Right lobe of liver (tissue), 4 donors: ENCODE measurements at regions not wholly inside any gene's neighbourhood (a gene's known extent, or its start where the extent isn't known, plus 50 kb on each side); places are given as distances from the start of the nearest gene placed in this dataset.

Experiments
- CTCF ChIP-seq, 4 donors: fragments of 200-600 bp in 3 of 4; fragments of 450-650 bp in 1 of 4; IDR thresholded peaks; one replicate each; pipeline versions ENCODE4 v1.5.1 to v1.8.0; 2016 to 2022; ENCODE audit warnings: antibody characterized with exemption in 4 of 4, mild to moderate bottlenecking in 2 of 4
- POLR2A ChIP-seq: fragments of 450-650 bp; IDR thresholded peaks from one replicate; pipeline ENCODE4 v1.6.1; 2017; ENCODE audit warnings: antibody characterized with exemption, mild to moderate bottlenecking
- donor health status: DM: no; HTN: no; CAD: no.
- donor health status: DM: no; HTN: no; CAD: no.
- donor health status: DM: no; HTN: yes; CAD: no.

GRCh38 chr9:26682041-26682440 is 210.6 kb downstream of the CAAP1 start:
- TF ChIP-seq CTCF (IDR thresholded peaks at IDR 0.05) (no peak), POLR2A (no peak)
